Keratinocyte (primary cell): ENCODE measurements at regions not wholly inside any gene's neighbourhood (a gene's known extent, or its start where the extent isn't known, plus 50 kb on each side); places are given as distances from the start of the nearest gene placed in this dataset.

Source experiments
- EZH2 ChIP-seq: IDR thresholded peaks from one replicate; pipeline ENCODE4 v1.6.1; 2012; ENCODE audit warnings: inconsistent platforms, mild to moderate bottlenecking, low read length, moderate library complexity
- TF ChIP-seq, protein P1 (sequence below), 3 experiments: IDR thresholded peaks in 1 of 3; conservative IDR thresholded peaks in 1 of 3; optimal IDR thresholded peaks in 1 of 3; 2 replicates in 2 of 3; 3 replicates in 1 of 3; pipeline versions ENCODE3 to v1.5.1; 2011; ENCODE audit warnings: low read length in 3 of 3, mild to moderate bottlenecking in 3 of 3, moderate library complexity in 2 of 3, control low read depth in 1 of 3, inconsistent platforms in 1 of 3; ENCODE audit not compliant: insufficient read depth in 2 of 3; ENCODE audit errors: extremely low read depth in 1 of 3

GRCh38 chr6:150740453-150740852, 125.0 kb upstream of the MTHFD1L start:
- TF ChIP-seq, protein P1, sequence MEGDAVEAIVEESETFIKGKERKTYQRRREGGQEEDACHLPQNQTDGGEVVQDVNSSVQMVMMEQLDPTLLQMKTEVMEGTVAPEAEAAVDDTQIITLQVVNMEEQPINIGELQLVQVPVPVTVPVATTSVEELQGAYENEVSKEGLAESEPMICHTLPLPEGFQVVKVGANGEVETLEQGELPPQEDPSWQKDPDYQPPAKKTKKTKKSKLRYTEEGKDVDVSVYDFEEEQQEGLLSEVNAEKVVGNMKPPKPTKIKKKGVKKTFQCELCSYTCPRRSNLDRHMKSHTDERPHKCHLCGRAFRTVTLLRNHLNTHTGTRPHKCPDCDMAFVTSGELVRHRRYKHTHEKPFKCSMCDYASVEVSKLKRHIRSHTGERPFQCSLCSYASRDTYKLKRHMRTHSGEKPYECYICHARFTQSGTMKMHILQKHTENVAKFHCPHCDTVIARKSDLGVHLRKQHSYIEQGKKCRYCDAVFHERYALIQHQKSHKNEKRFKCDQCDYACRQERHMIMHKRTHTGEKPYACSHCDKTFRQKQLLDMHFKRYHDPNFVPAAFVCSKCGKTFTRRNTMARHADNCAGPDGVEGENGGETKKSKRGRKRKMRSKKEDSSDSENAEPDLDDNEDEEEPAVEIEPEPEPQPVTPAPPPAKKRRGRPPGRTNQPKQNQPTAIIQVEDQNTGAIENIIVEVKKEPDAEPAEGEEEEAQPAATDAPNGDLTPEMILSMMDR (optimal IDR thresholded peaks at IDR 0.05 in 1 of 3, IDR thresholded peaks at IDR 0.05 in 1 of 3, conservative IDR thresholded peaks at IDR 0.05 in 1 of 3; ENCODE audit: extremely low read depth in 1 of 3, insufficient read depth in 2 of 3, low read length in 3 of 3): no peak
- no peak for TF ChIP-seq EZH2
